Astrocyte (in vitro differentiated cells and primary cell): ENCODE measurements at regions not wholly inside any gene's neighbourhood (a gene's known extent, or its start where the extent isn't known, plus 50 kb on each side); places are given as distances from the start of the nearest gene placed in this dataset.

Experiments
- CTCF ChIP-seq: IDR thresholded peaks from 2 replicates; pipeline ENCODE4 v1.5.1; 2011; ENCODE audit warnings: low read depth, mild to moderate bottlenecking, inconsistent platforms, low read length, moderate library complexity; ENCODE audit not compliant: insufficient read depth
- EZH2 ChIP-seq: IDR thresholded peaks from 2 replicates; pipeline ENCODE4 v1.6.1; 2012; ENCODE audit warnings: mild to moderate bottlenecking, low read length, inconsistent platforms; ENCODE audit not compliant: insufficient read depth

GRCh38 chrX:39834600-39834999, 263.2 kb downstream of the BCOR start:
- TF ChIP-seq CTCF (no peak), EZH2 (no peak)
